DMS153 treated with DMSO at 0.1 percent for 48 hours (cell line): ENCODE measurements at regions not wholly inside any gene's neighbourhood (a gene's known extent, or its start where the extent isn't known, plus 50 kb on each side); places are given as distances from the start of the nearest gene placed in this dataset.
A peak's percentile ranks its signal among the peaks of the same experiment; 100 is the strongest.

Experiments used
- DNase-seq: peaks from one replicate; lab custom pipeline; 2025; ENCODE audit not compliant: unreplicated experiment; lab: John Stamatoyannopoulos, UW

DNA sequence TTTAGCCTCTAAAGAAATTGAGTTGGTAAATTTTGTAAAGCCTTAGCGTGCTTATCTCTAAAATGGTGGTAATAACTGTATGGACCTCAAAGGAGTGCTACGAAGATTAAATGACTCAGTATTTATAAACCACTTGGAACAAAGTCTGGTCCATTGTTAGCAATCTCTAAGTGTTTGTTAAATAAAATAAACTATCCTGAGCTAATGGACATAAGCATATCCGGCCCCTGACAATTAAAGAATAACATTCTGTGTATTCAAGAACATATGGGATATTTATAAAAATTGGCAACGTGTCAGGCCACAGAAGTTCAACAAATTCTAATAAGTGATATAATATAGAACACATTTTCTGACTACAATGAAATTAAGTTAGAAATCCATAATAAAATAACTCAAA lies 71.0 kb downstream of the MYEOV start:
- peak; percentile 23 for DNase-seq

GRCh38 chr11:69365558-69365957 lies 71.6 kb downstream of the MYEOV start:
- no peak for DNase-seq

DNA sequence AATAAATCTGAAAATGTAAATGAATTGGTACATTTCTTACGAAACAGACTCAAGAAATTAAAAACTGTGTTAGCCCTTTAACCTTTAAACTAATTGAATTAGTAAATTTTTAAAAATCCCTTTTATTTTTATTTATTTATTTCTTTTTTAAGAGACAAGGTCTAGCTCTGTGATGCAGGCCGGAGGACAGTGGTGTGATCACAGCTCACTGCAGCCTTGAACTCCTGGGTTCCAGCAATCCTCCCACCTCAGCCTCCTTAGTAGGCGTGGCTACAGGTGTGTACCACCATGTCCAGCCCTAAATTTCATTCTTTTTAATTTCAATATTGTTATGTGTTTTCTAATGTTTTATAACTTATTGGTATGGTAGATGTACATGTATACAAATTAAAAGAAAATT lies 72.6 kb downstream of the MYEOV start:
- no peak for DNase-seq

DNA sequence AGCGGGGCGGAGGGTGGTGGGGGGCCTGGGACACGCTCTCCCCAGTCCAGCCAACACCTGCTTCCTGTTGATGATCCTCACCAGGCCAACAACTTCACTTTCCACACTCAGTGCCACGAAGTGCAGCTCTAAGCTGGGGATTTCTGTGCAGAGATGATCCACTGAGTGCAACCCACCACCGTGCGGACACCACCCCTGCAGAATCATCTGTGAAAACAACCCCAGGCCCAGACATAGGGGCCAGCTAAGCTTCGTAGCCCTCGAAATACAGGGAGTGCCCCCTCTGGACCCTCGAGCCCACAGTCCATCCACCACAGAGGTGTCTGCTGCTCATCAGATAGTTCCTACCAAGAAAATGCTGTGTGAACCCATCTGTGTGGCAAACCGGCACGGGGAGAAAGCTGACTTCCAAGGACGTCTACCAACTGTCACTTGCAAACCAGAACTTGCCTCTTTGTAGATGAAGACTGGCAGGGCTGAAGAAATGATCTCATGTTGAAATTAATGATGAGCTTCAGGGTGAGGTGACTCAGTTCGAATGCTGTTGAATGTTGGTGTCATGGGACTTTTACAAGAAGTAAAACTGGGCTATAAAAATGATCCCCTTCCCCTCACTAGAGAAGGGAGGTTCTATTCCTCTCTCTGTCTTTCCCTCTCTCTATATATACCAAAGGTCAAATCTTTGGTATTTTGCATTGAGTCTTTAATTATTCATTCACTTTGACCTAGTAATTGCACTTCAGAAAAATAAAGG lies 73.4 kb downstream of the MYEOV start:
- DNase-seq, result no peak

- no peak for DNase-seq
These were observed 74.3 kb downstream of the MYEOV start for GRCh38 chr11:69368119-69368880.

DNA sequence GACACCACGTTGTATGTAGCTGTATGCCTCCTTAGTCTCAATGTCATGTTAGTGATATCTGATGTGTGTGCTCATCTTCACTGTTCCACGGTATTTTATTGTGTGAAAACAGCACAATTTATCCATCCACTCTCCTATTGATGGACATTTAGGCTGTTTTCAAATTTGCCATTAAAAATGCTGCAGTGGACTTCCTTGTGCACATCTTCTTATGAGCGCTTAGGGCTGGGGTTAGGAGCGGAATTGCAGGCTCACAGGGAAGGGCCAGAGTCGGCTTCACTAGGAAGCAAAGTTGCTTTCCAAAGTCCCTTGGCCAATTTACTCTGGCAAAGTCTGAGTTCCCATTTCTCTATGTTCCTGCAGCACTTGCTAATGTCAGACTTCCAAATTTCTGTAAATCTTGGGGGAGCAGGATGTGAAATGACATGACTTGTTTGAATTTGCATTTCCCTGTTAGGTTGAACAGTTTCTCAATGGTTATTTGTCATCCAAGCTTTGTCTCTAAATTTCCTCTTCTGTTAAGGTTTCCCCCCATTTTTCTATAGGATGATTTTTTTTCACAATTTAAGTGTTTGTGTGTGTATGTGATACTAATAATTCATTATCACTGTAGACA lies 75.4 kb downstream of the MYEOV start:
- DNase-seq, result no peak

DNA sequence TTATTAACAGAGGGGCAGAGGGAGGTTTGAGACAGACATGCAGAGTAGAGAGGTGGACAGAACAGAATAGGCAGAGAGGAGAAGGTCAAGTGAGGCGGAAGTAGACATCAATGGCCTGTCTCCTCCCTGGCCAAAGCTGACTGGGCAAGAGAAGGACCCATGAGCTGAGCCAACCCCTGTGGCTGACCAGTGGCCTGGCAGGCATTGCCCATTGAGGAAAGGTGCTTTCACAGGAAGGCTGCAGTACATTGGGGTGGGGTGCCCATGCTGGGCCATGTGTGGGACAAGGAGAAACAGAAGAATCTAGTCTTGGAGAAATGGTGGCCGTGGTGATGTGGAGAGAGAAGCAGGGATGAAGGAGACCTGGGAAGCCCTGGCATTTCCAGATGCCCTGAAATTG lies 76.0 kb downstream of the MYEOV start:
- no peak for DNase-seq

- no peak for DNase-seq
These were observed 77.2 kb downstream of the MYEOV start for GRCh38 chr11:69370984-69371709.

DNA sequence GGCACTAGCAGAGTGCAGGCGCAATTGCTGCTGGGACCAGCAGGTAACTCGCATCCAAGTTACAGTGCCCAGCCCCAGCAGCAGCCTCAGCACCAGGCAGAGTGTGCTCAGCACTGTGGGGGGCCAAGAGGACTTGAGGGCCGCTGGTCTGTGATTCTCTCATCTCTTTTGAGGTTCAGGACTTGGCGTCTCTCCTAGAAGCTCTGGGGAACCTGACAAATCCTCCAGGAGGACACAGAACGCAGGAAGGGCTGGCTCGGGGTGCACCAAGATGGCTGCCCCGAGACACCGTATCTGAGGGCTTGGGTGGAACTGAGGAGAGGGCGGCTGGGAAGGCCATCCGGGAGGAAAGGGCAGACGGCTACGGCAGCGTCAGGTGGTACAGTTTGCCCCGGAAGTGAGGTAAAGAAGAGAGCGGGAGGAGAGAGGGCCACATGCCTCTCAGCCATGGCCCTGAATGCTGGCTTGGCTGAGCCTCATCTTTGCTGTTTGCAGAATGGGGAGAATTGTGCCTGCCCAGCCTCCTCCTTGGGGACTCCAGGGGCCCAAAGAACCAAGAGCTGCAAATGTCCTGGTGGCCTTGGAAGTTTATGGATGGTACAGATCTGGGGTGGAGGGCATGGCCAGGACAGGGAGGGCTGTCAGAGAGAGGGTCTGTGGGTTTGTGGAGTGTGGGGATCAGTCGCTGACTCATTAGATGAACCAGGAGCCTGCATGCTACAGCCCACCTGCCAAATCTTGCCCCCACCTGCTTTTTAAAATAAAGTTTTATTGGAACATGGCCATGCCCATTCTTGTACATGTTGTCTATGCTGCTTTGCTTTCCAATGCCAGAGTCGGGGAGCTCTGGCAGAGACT lies 78.0 kb downstream of the MYEOV start:
- DNase-seq, result no peak

DNA sequence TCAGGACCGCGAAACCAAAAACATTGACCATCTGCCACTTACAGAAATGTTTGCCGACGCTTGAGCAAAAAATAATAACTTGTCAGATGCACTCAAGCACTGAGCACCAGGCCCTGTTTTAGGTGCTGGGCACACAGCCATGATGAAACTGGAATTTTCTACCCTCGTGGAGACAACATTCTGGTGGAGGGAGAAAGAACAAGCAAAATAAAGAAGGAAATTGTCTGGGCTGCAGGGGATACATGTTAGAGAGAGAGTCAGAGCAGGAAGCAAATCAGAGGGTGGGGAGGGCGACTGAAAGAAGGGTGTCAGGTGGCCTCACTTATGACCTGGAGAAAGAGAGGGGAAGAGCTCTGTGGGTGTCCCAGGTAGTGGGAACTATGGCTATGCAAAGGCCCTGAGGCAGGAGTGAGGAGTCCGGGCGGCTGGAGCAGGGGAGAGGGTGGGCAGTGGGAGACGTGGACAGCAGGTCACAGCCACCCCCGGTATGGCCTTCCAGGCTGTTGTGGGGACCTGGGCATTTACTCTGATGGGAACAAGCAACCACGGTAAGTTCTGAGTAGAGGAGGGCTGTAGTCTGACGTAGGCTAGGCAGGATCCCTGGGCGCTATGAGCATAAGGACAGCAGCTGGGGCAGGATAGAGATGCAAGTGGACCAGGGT lies 78.8 kb downstream of the MYEOV start:
- DNase-seq, result no peak

GRCh38 chr11:69373251-69373635 lies 79.3 kb downstream of the MYEOV start:
- DNase-seq, result no peak

DNA sequence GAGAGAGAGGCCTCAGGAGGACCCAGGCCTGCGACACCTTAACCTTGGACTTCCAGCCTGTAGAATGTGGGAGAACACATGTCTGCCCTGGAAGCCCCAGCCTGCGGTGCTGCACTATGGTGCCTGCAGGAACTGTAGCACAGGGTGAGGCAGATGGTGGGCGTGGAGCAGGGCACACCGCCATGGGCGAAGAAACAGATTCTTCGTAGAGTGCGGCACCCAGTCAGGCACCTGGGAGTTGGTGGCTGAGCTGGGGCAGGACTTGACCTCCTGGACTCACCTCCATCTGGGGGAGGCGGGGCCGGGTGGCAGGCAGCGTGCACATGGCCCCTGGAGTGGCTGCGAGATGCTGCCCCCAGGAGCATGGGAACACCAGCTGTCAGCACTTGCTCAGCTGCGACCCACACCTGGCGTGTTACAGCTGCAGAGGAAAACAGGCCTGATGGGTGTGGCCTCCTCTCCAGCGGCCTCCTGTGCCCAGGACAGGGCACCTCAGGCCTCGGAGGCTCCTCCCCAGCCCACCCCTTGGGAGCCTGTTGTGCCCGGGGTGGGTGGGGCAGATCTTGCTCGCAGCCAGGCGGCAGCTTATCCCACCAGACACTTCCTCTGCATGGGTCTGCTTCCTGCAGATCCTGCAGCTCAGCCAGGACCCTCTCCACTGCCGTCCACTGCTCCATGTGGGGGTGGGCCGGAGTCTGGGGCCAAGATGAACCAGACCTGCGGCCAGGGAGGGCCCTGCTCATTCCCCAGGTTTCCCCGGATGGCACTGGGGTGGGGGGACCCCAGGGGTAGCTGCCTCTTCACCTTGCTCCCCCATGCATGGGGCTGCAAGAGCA lies 80.4 kb downstream of the MYEOV start:
- no peak for DNase-seq

DNA sequence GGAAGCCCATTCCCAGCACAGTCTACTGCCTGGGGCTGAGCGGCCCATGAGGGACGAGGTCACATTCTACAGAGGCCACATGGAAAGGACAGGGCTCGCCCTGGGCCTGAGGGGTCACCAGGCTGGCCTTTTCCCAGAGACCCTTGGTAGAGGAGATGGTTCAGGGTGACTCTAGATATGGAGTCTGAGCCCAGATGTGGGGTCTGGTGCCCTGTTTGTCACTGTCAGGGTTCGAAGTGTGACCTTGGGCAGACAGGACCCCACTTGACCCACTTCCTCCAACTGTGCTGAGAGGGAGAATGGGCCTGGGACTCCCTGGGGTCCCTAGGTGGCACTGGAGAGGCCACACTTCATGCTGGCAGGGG lies 81.0 kb downstream of the MYEOV start:
- DNase-seq, result no peak

- no peak for DNase-seq
These were observed 81.6 kb downstream of the MYEOV start for GRCh38 chr11:69375316-69376154.

DNA sequence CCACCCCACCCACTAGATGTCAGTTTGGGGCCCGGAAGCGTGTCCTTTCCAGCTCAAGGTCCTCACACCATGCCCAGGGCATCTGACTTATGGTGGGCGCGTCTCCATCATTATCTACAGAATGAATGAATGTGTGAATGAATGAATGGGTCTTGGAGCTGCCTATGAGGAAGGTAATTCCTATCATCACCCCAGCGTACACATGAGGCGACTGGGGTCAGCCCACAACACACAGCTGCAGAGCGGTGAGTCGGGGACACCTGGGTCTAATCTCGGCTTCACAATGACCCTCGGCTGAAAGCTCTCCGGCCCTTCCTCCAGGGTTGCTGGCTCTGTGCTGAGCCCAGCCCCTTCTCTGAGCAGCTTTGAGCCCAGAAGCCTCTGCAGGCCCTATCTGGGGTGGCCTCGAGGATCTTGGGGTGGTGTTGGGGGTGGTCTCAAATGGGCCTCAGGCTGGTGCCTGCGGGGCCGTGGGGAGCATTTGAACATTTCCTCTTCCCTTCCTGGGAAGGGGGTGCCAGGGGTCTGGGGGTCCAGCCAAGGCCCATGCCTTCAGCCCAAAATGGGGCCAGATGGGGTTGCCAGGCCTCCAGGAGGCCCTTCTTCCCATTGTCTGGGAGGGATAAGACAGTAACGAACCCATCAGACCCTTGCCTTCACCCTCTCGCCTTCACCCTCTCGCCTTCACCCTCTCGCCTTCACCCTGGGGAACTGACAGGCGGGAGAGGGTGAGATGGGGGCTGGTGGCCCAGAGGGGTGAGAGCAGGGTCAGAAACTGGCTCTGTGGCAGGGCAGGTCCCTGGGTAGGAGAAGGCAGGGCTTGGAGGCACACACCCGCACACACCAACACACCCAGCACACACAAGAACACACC lies 82.4 kb downstream of the MYEOV start:
- no peak for DNase-seq

- DNase-seq, result no peak
These were observed 83.3 kb downstream of the MYEOV start for GRCh38 chr11:69377029-69377952.
